Uterus (tissue), 2 donors: ENCODE measurements at regions not wholly inside any gene's neighbourhood (a gene's known extent, or its start where the extent isn't known, plus 50 kb on each side); places are given as distances from the start of the nearest gene placed in this dataset.

ENCODE experiments used
- CTCF ChIP-seq, 4 experiments: fragments of 200-600 bp in 2 of 4; fragments of 450-650 bp in 2 of 4; sonication (generic) in 2 of 4; IDR thresholded peaks; one replicate each; pipeline ENCODE4 v1.5.1; 2016 to 2019; ENCODE audit warnings: antibody characterized with exemption in 4 of 4, mild to moderate bottlenecking in 2 of 4, moderate library complexity in 1 of 4
- POLR2A ChIP-seq, 2 donors: fragments of 450-650 bp; IDR thresholded peaks; one replicate each; pipeline ENCODE4 v1.6.1; 2016; ENCODE audit warnings: antibody characterized with exemption in 2 of 2, mild to moderate bottlenecking in 1 of 2, moderate library complexity in 1 of 2

GRCh38 chr12:46549527-46550265, 177.1 kb upstream of the SLC38A2 start:
- TF ChIP-seq CTCF (IDR thresholded peaks at IDR 0.05) (no peak), POLR2A (IDR thresholded peaks at IDR 0.05) (no peak)
